ENCODE measurements at regions not wholly inside any gene's neighbourhood (a gene's known extent, or its start where the extent isn't known, plus 50 kb on each side); places are given as distances from the start of the nearest gene placed in this dataset.

GRCh38 chr13:69545551-69545950 lies 562.1 kb upstream of the ATXN8OS start:
- no peaks in the 10 kb centered on the region for H3K4me1 Mint-ChIP-seq
- no peak overlapping the region for H3K4me3 Mint-ChIP-seq
- no peak overlapping the region for H3K27ac Mint-ChIP-seq

GRCh38 chr13:69524459-69525150 lies 583.0 kb upstream of the ATXN8OS start:
- Mint-ChIP-seq H3K36me3 (no peaks in the 10 kb centered on the region), H3K27ac (no peak overlapping the region), H3K9me3 (peaks cover 14% of the 10 kb centered on the region), H3K4me3 (no peak overlapping the region), H3K4me1 (no peaks in the 10 kb centered on the region)
- DNase-seq (ENCODE audit: low spot score in 2 of 2) (no peak), ATAC-seq (no peak)

More at GRCh38 chr13:69545551-69545950, 562.1 kb upstream of the ATXN8OS start:
- DNase-seq (ENCODE audit: low spot score in 2 of 2) (no peak), ATAC-seq (no peak)
- Mint-ChIP-seq H3K36me3 (no peaks in the 10 kb centered on the region), H3K9me3 (peaks cover 9% of the 10 kb centered on the region)

GRCh38 chr13:69496981-69497380 lies 610.6 kb upstream of the ATXN8OS start:
- H3K27ac Mint-ChIP-seq = no peak overlapping the region
- peaks cover 6% of the 10 kb centered on the region for H3K9me3 Mint-ChIP-seq
- ATAC-seq (no peak), DNase-seq (ENCODE audit: low spot score in 2 of 2) (no peak)
- H3K4me3 Mint-ChIP-seq = no peak overlapping the region
- no peaks in the 10 kb centered on the region for H3K36me3 Mint-ChIP-seq
- H3K4me1 Mint-ChIP-seq = no peaks in the 10 kb centered on the region

- no peak for DNase-seq (ENCODE audit: low spot score in 2 of 2)
- Mint-ChIP-seq H3K4me3 (no peak overlapping the region), H3K36me3 (no peaks in the 10 kb centered on the region), H3K4me1 (no peaks in the 10 kb centered on the region), H3K27ac (no peak overlapping the region), H3K9me3 (peaks cover 7% of the 10 kb centered on the region)
- no peak for ATAC-seq
These were observed 612.5 kb upstream of the ATXN8OS start for GRCh38 chr13:69495096-69495495.

- no peak overlapping the region for H3K4me3 Mint-ChIP-seq
- no peak overlapping the region for H3K27ac Mint-ChIP-seq
- no peaks in the 10 kb centered on the region for H3K4me1 Mint-ChIP-seq
- peaks cover 8% of the 10 kb centered on the region for H3K9me3 Mint-ChIP-seq
- DNase-seq (ENCODE audit: low spot score in 2 of 2) = no peak
- ATAC-seq = no peak
- H3K36me3 Mint-ChIP-seq = no peaks in the 10 kb centered on the region
These were observed 620.0 kb upstream of the ATXN8OS start for GRCh38 chr13:69487576-69487975.

GRCh38 chr13:69485991-69486592 lies 621.5 kb upstream of the ATXN8OS start:
- DNase-seq (ENCODE audit: low spot score in 2 of 2) (no peak), ATAC-seq (no peak)
- no peaks in the 10 kb centered on the region for H3K4me1 Mint-ChIP-seq
- H3K36me3 Mint-ChIP-seq = no peaks in the 10 kb centered on the region
- no peak overlapping the region for H3K27ac Mint-ChIP-seq
- H3K4me3 Mint-ChIP-seq = no peak overlapping the region
- peaks cover 16% of the 10 kb centered on the region for H3K9me3 Mint-ChIP-seq

- H3K4me1 Mint-ChIP-seq = no peaks in the 10 kb centered on the region
These were observed 630.2 kb upstream of the ATXN8OS start for GRCh38 chr13:69477451-69477850.

GRCh38 chr13:69474011-69474685 lies 633.5 kb upstream of the ATXN8OS start:
- Mint-ChIP-seq H3K9me3 (peaks cover 2% of the 10 kb centered on the region), H3K4me3 (no peak overlapping the region), H3K4me1 (no peaks in the 10 kb centered on the region), H3K27ac (no peak overlapping the region), H3K36me3 (no peaks in the 10 kb centered on the region)
- DNase-seq (ENCODE audit: low spot score in 2 of 2) = no peak
- ATAC-seq = no peak

More at GRCh38 chr13:69477451-69477850, 630.2 kb upstream of the ATXN8OS start:
- no peak overlapping the region for H3K4me3 Mint-ChIP-seq
- no peaks in the 10 kb centered on the region for H3K36me3 Mint-ChIP-seq
- ATAC-seq = no peak
- H3K9me3 Mint-ChIP-seq = peaks cover 7% of the 10 kb centered on the region
- no peak for DNase-seq (ENCODE audit: low spot score in 2 of 2)
- no peak overlapping the region for H3K27ac Mint-ChIP-seq

GRCh38 chr13:69468624-69469023 lies 639.0 kb upstream of the ATXN8OS start:
- Mint-ChIP-seq H3K27ac (no peak overlapping the region), H3K4me3 (no peak overlapping the region), H3K4me1 (no peaks in the 10 kb centered on the region), H3K9me3 (peaks cover 10% of the 10 kb centered on the region), H3K36me3 (no peaks in the 10 kb centered on the region)
- DNase-seq (ENCODE audit: low spot score in 2 of 2) = no peak
- ATAC-seq = no peak

- H3K4me1 Mint-ChIP-seq = no peaks in the 10 kb centered on the region
- H3K9me3 Mint-ChIP-seq = peaks cover 13% of the 10 kb centered on the region
- H3K27ac Mint-ChIP-seq = no peak overlapping the region
- no peak overlapping the region for H3K4me3 Mint-ChIP-seq
- ATAC-seq (no peak), DNase-seq (ENCODE audit: low spot score in 2 of 2) (no peak)
- no peaks in the 10 kb centered on the region for H3K36me3 Mint-ChIP-seq
These were observed 646.2 kb upstream of the ATXN8OS start for GRCh38 chr13:69461397-69461796.

GRCh38 chr13:69459346-69459745 lies 648.3 kb upstream of the ATXN8OS start:
- ATAC-seq = no peak
- Mint-ChIP-seq H3K4me3 (no peak overlapping the region), H3K36me3 (no peaks in the 10 kb centered on the region), H3K9me3 (peaks cover 12% of the 10 kb centered on the region), H3K27ac (no peak overlapping the region), H3K4me1 (no peaks in the 10 kb centered on the region)
- DNase-seq (ENCODE audit: low spot score in 2 of 2) = no peak

- ATAC-seq = no peak
- H3K9me3 Mint-ChIP-seq = peaks cover 14% of the 10 kb centered on the region
- no peak overlapping the region for H3K4me3 Mint-ChIP-seq
- H3K36me3 Mint-ChIP-seq = no peaks in the 10 kb centered on the region
- no peak for DNase-seq (ENCODE audit: low spot score in 2 of 2)
- no peaks in the 10 kb centered on the region for H3K4me1 Mint-ChIP-seq
- H3K27ac Mint-ChIP-seq = no peak overlapping the region
These were observed 649.6 kb upstream of the ATXN8OS start for GRCh38 chr13:69458013-69458412.

- no peak overlapping the region for H3K4me3 Mint-ChIP-seq
- H3K4me1 Mint-ChIP-seq = no peaks in the 10 kb centered on the region
- H3K36me3 Mint-ChIP-seq = no peaks in the 10 kb centered on the region
- peaks cover 15% of the 10 kb centered on the region for H3K9me3 Mint-ChIP-seq
- DNase-seq (ENCODE audit: low spot score in 2 of 2) (no peak), ATAC-seq (no peak)
- no peak overlapping the region for H3K27ac Mint-ChIP-seq
These were observed 657.4 kb upstream of the ATXN8OS start for GRCh38 chr13:69450245-69450644.

GRCh38 chr13:69425235-69425634 lies 682.4 kb upstream of the ATXN8OS start:
- H3K36me3 Mint-ChIP-seq = no peaks in the 10 kb centered on the region
- H3K4me1 Mint-ChIP-seq = no peaks in the 10 kb centered on the region
- H3K9me3 Mint-ChIP-seq = peaks cover 25% of the 10 kb centered on the region
- DNase-seq (ENCODE audit: low spot score in 2 of 2) = no peak
- H3K27ac Mint-ChIP-seq = no peak overlapping the region
- no peak for ATAC-seq
- no peak overlapping the region for H3K4me3 Mint-ChIP-seq

- Mint-ChIP-seq H3K4me3 (no peak overlapping the region), H3K36me3 (no peaks in the 10 kb centered on the region), H3K4me1 (no peaks in the 10 kb centered on the region), H3K27ac (no peak overlapping the region), H3K9me3 (peaks cover 28% of the 10 kb centered on the region)
- DNase-seq (ENCODE audit: low spot score in 2 of 2) (no peak), ATAC-seq (no peak)
These were observed 683.8 kb upstream of the ATXN8OS start for GRCh38 chr13:69423844-69424243.

- H3K36me3 Mint-ChIP-seq = no peaks in the 10 kb centered on the region
- H3K27ac Mint-ChIP-seq = no peak overlapping the region
- H3K9me3 Mint-ChIP-seq = peaks cover 21% of the 10 kb centered on the region
- H3K4me3 Mint-ChIP-seq = no peak overlapping the region
- no peak for ATAC-seq
- H3K4me1 Mint-ChIP-seq = no peaks in the 10 kb centered on the region
- no peak for DNase-seq (ENCODE audit: low spot score in 2 of 2)
These were observed 689.3 kb upstream of the ATXN8OS start for GRCh38 chr13:69418319-69418718.
